GM18907 (cell line): ENCODE measurements at regions not wholly inside any gene's neighbourhood (a gene's known extent, or its start where the extent isn't known, plus 50 kb on each side); places are given as distances from the start of the nearest gene placed in this dataset.
"Not testable (repeated sequence)": the region's sequence is repeated elsewhere in the genome, so short reads cannot be mapped to it uniquely, and the experiment has no call there.

Experiments
- ATAC-seq: cut with Tn5 transposase; IDR thresholded peaks from one replicate; pipeline ENCODE4 v1.9.1; 2021; ENCODE audit warnings: mild to moderate bottlenecking, moderate library complexity; ENCODE audit not compliant: unreplicated experiment

DNA sequence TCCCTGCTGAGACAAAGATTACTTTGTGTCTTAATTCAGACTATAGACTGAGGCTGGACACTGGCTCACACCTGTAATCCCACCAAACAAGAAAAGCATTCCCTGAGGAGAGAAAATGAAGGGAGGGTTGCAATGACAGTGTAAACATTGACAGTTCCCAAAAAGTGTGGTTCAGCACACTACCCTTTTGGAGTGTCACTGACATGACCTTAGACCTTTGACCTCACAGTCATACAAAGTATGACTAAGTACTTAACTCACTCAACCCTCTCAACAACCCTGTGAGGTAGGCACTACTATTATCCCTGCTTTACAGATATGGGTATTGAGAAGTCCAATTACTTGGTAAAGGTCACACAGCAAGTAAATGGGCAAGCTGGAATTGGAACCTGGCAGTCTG, 341.7 kb downstream of the LRRC3B start:
- no peak for ATAC-seq

DNA sequence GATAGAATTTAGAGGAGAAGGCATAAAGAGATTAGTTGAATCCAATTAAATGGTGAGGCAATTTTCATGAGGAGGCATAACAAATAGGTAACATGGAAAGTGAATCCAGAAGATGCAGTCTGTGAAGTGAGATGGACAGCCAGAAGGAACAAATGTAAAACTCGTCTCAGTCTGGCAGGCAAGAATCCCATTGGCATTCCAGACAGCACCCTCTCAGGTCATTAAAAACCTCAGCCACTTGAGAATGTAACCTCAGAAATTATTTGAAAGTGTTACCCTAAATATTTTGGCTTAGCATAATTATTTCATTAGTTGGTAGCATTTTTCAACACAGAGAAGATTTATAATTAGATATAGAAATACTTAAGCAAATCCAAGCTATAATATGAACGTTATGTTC, 342.3 kb downstream of the LRRC3B start:
- ATAC-seq = no peak

DNA sequence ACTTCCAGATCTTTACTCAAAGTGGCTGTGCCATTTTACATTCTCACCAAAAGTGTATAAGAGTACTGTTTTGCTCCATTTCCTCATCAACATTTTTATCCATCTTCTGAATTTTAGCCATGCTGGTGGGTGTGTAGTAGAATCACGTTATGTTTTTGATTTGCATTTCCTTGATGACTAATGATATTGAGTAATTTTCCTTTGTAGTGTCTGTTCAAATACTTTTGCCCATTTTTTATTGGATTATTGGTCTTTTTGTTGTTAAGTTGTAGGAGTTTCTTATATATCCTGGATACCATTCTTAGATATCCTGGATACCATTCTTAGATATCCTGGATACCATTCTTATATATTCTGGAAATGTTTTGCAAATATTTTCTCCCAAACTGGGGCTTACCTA, 344.9 kb downstream of the LRRC3B start:
- ATAC-seq = no peak

DNA sequence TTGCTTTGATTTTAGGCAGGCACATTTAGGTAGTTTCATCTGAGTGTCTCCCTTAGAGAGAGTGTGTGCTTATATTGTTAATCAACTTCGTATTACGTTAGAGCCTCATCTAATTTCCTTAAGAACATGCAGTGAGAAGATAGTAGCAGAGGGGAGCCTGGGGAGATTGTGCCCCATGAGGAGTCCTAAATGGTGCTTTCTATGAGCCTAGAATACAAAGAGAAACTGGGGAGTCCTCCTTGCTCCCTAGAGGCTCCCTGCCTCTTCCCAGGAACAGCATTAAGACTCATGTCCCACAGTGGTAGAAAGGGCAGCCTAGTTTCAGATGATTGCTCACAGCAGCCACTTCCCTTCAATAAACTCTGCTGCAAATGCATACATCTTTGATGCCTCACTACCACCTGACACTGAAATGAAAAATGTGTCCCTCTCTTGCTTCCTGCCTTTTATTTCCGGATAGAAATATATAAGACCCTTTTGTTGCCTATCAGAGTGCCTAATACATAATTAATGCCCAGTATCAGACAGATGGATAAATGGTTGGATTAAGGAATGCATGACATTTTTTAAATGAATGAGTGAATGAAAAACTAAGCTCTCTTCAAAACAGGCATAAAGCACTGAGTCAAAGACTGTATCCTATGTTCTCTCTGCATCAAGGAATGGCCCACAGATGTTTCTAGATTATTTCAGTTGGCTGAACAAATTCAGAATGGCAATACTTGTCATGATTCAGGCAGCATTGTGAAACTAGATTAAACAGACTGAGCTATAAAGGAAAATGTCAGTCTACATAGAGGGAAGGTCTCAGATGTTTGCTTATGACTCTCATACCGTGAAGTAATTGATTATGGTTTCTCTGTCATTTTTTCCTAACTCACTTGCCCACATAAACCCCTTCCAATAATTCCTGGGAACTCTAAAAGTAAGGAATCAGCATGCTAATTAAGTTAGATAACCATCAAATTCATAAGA, 362.1 kb downstream of the LRRC3B start:
- ATAC-seq = no peak

DNA sequence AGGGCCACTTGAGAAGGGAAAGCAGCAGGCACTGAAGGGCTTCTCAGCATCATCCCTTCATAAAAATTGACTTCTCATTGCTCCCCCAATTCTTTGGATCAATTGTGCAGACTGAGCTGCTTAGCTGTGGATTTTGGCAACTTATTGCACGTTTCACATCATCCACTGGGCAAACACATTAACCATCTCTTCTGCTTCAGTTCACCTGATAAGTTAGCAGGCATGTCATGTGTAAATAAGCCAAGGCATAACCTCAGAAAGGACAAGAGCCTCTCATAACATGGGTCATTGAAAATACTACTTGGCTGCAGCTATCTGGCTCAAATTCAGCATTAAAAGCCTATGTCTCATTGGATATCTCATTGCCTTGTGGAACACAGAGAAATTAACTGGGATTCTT, 366.5 kb downstream of the LRRC3B start:
- no peak for ATAC-seq

DNA sequence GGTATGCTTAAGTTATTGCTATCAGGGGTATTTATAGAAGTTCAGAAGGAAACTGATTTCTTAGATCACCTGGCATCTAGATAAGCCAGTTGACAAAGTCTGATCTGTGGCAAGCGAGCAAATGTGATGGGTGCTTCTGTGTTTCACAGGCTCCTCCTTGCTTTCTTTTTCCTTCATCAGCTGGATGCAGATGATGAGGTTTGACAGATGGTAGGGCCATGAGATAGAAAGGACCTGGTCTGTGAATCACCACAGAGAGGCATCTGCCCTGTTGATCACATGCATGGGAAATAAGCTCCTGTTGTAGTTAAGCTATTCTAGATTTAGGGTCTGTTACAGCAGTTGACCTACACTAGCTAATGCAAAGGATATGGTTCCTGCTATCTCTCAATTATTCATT, 372.0 kb downstream of the NEK10 start:
- ATAC-seq = no peak

DNA sequence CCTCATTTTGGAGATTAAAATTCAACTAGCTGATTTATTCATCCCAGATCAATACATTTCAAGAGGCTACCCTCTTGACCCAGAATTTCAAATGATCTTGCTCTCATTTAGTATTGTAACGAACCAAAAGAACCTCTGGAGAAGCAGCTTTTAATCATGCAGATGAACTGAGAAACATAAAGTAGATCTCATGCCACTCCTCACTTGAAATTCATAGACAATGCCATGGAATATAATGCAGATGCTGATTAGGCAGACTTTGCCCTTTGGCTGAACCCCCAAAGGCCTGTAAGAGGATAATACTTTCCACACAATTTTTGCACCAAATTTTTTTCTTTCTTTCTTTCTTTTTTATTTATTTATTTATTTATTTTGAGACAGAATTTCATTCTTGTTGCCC, 358.3 kb downstream of the NEK10 start:
- ATAC-seq = no peak

DNA sequence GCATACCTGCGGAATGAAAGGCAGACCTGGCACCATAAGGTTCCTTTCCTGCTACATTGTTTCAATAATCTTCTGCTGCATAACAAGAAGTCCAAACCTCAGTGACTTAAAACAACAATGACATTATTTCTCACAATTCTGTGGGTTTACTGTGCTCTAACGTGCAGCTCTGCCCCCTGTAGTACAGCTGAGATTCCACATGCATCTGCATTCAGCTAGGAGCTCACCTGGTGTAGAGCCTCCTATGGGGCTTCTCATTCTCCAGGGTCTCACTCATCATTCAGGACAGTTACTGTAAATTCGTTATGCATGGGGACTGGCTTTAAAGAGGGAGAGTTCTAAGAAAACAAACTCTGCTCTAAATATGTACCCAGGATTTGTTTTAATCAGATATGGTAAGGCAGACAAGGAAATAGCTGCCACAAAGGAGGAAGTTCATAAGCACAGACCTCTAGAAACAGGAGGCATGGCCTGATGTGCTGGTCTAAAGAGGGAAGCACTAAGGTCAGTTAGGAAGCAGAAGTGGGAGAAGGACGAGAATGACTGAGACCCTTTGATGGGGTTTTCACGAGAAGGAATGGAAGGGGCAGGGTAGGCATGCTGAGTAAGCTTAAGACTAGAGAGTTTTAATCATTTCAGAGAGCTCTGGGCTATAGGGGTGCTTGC, 347.0 kb downstream of the NEK10 start:
- ATAC-seq = no peak

DNA sequence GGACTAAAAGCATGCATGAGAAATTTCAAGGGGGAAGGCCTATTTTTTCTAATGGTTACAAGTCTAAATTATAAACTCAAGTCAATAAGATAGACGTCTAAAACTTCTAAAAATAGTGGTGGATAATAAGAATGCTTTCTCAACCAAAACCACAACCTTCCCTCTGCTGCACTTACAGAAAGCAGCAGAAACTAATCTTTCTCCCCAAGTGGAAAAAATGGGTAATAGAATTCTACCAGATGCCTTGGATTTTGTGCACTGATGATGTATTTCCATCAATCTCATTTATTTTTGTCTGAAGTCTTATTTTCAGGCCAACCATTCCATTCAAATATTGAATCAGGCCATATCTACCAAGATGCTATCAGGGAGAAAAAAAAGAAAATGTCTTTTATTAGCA, 344.7 kb downstream of the NEK10 start:
- ATAC-seq = no peak

DNA sequence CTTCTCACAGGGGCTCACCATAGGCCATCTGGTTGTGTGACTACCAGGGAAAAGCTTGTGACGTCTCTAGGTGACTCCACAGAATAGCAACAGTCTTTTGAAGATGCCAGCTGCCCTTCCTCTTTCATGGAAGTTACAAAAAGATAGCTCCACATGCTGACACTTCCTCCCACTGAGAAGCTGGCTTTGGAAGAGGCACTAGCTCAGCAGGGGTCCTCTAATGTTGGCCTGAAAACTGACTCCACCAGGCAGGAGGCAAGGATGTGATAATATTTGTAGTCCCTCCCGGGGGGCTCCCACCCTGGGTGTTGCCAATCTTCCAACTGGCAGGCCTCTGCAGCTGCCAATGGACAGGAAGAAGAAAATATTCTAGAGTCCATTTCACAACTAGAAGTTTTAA, 343.5 kb downstream of the NEK10 start:
- no peak for ATAC-seq

DNA sequence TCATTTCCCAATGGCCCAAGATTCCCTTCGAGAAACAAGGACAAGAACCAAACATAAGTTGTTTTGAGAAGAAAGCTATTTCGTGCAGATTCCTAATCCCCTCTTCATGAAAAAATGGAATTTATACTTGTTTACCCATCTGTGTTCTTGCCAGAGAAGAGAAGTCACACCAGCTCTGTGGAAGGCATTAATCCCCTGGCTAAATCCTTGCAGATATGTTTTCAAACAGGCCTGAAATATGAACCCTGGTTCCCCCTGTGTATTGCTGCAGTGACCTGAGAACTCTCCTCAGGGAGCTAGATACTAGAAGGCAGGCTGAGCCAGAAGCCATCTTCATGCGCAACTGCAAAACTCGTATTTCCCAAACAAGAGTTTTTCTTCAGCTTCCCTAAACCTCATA, 337.7 kb downstream of the NEK10 start:
- no peak for ATAC-seq

DNA sequence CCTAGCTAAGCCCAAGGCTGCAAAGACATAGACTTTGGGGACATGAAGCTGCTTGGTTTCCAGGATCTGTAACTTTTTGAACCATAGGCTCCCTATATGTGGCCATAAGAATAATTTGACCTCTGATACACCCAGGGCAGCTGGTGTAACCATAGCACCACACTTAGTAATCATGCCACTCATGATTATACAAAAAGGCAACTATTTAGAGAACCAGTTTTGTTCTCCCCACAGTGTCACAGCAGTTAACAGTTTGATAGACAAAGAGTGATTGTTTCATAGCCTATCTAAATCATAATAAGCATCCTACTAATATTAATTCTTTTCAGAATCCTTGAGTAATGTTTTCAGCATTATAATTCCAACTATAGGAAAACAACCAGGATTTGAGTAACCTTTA, 334.9 kb downstream of the NEK10 start:
- ATAC-seq = no peak

DNA sequence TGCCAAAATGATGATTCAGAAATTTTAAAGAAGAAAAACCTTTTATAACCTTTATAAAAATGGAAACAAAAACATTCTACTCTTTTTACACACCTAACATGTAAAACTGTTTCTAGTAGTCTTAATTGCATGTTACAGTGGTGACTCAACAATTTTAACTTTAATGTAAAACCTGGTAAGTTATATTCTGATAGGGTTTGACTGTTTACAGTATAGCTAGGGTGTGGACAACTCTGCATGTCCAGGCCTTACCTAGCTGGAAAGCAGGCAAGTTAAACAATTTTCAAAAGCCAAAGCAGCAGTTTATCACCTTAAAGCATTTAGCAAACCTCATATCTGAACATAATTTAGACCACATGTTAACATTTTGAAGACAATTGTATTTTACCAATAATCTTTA, 328.5 kb downstream of the NEK10 start:
- ATAC-seq = no peak

DNA sequence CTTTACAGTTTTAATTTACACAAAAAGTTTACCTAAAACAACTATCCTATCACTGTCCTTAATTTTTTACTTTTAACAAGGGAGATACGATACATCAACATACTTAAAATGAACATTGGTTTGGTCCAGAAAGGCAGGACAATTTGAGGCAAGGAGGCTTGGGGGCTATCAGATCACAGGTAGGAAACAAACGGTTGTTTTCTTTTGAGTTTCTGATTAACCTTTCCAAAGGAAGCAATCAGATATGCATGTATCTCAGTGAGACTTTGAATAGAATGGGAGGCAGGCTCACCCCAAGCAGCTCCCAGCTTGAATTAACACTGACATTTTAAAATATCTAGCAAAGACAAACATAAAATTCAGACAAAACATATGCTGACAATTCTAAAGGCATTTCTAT, 326.6 kb downstream of the NEK10 start:
- ATAC-seq = not testable (repeated sequence)

DNA sequence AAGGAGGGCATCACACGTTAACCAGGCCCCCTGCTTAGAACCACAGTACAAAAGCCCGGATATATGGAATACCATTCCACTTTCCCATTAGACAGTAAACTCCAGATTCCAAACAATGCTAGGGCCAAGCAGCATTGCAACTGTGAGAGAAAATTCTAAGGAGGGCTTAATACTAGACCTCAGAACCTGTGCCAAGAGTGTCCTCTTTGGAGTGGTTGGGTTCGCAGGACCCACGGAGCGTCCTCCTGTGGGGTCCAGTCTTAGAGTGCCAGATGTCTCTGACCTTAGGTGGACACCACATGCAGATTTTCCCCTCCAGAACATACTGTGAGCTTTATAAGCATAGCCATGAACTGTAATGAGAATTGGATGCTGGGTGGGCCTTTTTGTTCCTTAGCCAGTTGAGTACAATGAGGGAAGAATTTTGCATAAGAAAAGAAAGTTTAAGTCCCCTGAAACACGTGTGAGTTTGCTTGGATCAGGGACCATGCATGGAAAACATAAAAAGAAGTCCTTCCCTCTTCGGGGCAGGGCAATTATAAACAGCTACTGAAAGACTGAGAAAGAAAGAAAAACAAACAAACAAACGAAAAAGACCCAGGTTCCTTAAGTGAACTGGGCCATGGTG, 325.7 kb downstream of the NEK10 start:
- ATAC-seq = no peak

DNA sequence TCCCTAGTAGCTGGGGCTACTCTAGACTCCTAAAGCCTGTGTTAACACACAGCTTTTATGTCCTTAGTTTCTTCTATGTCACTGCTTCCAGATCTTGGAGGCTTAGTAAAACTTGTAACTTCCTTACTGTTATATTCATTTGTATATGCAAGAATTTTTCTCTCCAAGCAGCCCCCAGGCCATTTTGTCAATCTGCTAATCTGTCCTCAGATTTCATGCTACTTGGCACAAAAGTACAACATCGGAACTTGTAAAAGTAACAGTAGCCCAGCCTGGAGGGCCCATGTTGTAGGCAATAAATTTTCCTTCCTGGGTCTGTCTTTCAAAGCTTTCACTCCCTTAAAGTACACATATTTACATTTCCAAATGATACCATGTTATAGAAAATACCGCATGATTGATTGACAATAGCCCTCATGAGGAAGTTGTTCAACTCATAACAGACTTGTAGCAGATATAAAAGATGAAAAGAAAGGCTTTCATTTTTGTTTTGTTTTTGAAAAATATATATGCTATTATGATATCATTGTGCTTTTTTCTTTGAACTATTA, 324.2 kb downstream of the NEK10 start:
- no peak for ATAC-seq

DNA sequence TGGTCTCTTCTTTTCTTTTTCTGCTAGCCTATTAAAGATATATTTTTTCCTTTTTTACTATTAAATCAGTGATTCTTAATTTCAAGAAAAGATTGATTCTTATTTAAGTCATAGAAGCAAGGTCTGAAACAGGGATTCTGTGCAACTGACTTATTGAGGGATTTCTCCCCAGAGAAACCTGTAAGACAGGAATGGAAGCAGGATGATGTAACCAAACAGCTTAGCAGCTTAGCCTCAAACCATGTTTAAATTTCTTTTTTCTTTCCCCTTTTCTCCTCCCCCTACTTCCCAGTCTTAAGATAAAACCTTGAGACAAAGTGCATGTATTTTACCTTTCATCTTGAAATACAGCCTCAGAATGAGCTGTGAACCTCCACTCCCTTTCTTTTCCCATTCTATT, 322.8 kb downstream of the NEK10 start:
- ATAC-seq = no peak

DNA sequence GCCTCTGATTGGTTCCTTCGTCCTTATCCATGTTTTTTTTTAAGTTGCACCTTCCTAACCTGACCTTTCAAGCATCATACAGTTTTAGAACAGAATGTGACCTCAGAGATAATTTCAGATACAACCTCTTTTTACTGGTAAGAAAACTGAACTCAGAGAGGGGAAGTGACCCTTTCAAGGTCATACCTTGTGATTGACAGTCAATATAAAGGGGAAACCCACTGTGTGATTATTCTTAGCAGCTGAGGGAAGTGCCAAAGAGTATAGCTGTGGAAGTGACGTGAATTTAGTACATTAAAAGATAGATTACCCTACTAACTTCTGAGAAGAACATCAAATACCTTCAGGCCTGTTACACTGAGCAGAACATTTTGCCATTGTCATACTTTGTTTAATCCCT, 319.4 kb downstream of the NEK10 start:
- ATAC-seq = no peak

DNA sequence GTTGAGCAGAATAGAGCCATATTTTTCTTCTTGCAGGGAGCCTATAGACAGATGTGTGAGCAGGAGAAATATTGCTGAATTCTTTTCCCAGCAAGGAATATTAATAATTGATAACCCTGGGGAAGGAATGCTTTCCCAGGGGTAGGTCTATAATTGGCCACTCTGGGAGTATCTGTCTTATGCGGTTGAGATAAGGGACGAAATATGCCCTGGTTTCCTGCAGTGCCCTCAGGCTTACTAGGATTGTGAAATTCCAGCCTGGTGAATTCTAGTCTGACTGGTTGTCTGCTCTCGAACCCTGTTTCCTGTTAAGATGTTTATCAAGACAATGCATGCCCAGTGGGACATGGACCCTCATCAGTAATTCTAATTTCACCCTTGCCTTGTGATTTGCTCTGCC, 317.7 kb downstream of the NEK10 start:
- ATAC-seq = not testable (repeated sequence)

DNA sequence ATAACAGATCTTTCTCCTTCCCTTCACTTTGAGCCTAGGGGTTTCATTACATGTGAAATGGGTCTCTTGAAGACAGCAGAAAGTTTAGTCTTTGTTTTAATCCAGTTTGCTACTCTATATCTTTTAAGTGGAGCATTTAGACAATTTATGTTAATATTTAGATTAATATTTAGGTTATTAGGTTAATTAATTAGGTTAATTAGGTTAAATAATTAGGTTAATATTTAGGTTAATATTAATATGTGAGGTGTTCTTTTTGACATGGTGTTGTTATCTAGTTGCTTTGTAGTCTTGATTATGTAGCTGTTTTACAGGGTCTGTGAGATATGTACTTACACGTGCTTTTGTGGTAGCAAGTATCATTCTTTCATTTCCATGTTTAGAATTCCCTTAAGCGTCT, 312.9 kb downstream of the NEK10 start:
- ATAC-seq = no peak

DNA sequence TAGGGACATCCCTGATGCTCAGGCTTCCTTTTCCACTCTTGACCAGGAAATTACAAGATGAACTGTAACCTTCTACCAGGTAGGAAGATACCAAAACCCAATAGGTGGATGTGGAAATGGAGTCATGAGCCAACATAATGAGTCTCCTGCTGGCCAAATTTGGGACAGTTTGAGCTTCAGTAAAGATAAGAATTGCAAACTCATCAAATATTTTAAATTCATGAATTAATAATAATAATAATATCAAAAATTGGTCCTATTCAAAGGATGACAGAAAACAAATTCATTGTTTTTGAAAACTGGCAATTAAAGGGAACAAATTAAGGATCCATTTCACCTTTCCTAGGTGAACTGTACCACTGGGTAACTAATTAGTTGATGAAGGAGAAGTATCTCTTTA, 309.7 kb downstream of the NEK10 start:
- ATAC-seq = no peak
